ENCODE measurements at regions not wholly inside any gene's neighbourhood (a gene's known extent, or its start where the extent isn't known, plus 50 kb on each side); places are given as distances from the start of the nearest gene placed in this dataset.

- no peak for DNase-seq (ENCODE audit: low spot score)
These were observed 179.6 kb downstream of the LMO4 start for GRCh38 chr1:87508247-87508787.

DNA sequence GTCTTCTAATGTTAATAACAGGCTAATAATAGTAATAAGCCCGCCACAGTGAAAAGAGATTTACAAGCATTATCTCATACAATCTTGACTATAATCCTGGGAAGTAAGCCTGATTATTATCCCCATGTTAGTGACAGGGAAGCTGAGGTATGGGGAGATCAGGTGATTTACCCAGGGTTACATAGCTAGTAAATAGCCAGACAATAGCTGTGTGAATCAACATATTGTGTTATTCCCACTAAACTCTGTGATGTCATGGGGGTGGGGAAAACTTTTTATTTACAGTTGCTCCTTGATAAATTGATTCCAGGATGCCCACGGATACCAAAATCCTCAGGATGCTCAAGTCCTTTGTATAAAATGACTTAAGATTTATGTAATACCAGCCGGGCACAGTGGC lies 181.9 kb downstream of the LMO4 start:
- DNase-seq (ENCODE audit: low spot score), result no peak

DNA sequence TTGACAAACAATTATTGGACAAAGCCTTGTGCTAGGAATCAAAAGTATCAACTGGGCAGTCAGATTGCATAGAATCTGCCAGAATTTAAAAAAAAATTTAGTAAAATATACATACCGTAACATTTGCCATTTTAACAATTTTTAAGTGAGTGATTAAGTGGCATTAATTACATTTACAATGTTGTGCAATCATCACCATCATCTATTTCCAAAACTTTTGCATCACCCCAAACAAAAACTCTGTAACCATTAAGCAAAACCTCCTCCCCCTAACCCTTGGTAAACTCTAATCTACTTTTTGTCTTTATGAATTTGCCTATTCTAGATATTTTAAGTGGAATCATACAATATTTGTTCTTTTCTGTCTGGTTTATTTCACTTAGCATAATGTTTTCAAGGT lies 182.8 kb downstream of the LMO4 start:
- no peak for DNase-seq (ENCODE audit: low spot score)

GRCh38 chr1:87512431-87512830 lies 183.8 kb downstream of the LMO4 start:
- DNase-seq (ENCODE audit: low spot score), result no peak

- no peak for DNase-seq (ENCODE audit: low spot score)
These were observed 184.6 kb downstream of the LMO4 start for GRCh38 chr1:87513255-87513654.

- no peak for DNase-seq (ENCODE audit: low spot score)
These were observed 185.4 kb downstream of the LMO4 start for GRCh38 chr1:87513966-87514660.

DNA sequence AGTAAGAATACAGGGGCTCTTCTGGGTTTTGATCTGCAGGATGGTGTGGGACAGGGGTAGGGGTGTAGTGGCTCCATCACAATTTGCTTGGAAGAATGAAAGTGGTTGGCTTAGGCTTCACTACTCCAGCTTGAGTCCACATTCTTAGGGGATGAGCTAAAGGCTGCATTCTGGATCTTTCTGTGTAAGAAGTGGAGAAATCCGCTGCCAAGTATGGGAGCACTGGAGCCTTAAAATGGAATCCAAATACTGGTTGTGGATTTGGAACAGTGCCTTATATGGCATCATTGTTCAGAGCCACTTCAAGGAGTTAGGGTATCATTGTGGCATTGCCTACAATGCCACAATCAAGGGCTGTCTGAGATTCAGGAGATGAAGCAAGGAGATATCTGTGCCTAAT lies 187.1 kb downstream of the LMO4 start:
- no peak for DNase-seq (ENCODE audit: low spot score)

DNA sequence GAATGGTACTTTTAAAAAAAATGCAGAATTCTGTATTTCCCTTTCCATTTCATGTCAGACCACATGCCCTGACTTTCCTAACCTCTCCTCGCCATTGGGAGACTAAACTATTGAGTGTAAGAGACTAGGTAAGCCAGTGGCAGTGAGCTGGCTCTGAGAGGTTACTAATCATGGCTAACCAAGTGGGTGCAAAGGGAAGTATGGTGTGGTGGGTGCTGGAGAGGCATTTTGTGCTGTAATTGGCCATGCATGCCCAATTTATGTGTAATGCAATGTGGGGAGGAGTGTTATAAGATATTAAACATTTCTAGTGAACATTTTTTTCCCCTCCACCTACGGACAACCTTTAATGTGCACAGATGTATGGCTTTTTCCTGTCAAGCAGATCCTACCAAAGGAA lies 190.1 kb downstream of the LMO4 start:
- DNase-seq (ENCODE audit: low spot score), result no peak

GRCh38 chr1:87521452-87521851 lies 192.8 kb downstream of the LMO4 start:
- no peak for DNase-seq (ENCODE audit: low spot score)

DNA sequence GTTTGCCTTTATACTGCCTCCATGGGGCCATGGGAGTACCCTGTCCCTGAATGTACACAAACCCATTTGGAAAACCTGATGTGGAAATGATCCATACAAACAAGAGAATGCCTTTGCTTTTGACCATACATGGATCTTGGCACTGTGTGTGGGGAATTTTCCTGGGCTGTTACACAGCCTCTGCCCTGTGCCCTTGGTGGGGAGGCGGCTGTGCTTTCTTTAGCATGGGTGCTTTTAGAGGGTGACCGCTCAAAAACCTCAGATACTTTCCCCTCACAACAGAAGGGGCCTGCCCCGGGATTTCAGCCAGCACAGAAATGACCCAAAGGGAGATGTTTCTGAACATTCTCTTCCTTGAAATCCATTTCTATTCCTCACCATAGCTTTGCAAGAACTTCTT lies 194.8 kb downstream of the LMO4 start:
- no peak for DNase-seq (ENCODE audit: low spot score)

- no peak for DNase-seq (ENCODE audit: low spot score)
These were observed 195.5 kb downstream of the LMO4 start for GRCh38 chr1:87524021-87524754.

DNA sequence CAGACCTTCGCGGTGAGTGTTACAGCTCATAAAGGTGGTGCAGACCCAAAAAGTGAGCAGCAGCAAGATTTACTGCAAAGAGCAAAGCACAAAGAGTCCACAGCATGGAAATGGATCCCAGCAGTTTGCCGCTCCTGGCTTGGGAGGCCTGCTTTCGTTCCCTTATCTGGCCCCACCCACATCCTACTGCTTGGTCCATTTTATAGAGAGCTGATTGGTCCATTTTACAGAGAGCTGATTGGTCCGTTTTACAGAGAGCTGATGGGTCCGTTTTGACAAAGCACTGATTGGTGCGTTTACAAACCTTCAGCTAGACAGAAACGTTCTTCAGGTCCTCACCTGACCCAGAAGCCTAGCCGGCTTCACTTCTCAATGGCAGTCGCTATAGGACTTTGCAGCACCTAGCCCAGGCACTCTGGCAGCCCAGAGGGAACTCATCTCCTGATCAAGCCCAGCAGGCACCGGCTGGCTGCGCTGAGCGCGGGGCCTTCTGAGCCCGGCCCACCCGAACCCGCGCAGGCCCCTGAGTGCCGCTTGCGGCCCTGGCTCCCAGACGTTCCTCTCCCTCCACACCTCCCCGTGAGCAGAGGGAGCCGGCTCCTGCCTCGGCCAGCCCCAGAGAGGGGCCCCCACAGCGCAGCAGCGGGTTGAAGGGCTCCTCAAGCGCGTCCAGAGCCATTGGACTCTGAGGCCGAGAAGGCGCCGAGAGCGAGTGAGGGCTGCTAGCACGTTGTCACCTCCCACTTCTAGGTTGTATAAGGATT lies 200.3 kb downstream of the LMO4 start:
- DNase-seq (ENCODE audit: low spot score), result no peak

DNA sequence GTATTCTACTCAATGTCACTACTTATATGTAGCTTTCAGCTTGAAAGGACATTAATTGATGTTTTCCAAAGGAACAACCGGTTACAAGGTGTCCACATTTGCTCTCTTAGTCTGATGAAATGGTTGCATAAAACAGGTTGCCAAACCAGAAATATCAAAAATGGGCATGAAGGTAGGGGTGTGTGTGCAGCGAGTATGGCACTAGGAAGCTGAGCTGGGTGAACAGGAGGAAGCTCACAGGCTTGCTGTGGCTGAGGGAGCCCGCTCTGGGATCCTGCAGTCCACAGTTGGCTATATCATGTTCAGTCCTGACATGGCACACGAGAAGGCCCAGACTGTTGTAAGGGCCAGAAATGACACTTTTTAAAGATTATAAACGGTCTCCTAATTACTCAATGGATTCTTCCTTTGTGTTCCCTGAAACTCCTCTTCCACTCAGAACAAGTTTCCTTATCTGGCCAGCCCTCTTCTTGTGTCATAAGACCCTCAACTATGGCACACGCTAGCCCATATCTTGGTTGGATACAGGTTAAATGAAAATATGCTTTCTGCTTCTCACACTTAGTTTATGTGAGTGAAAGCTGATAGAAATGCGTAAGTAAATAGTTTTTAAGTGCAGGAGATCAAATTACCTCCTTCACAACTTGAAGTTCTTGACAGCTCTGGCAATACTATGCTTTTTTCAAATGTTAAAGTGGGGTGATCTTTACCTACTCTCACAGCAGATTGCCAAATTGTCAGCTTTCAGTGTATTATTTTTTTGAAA lies 201.5 kb downstream of the LMO4 start:
- no peak for DNase-seq (ENCODE audit: low spot score)

DNA sequence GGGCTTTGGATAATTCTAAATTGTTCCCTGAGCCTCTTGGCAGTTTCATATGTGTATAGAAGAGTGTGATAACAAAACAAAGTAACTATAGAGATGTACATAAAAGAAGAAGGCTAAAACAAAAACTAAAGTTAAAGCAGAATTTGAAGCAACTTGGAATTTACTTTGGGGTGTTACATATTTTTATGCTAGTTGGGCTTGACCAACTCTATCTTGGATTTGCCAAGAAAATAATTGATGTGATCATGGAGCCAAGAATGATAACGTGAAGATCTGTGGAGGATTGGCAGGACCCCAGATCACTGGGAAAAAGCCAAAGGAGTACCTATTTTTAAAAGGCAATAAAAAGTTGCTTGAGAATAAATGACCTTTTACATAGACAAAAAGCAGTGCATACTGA lies 206.9 kb downstream of the LMO4 start:
- no peak for DNase-seq (ENCODE audit: low spot score)

DNA sequence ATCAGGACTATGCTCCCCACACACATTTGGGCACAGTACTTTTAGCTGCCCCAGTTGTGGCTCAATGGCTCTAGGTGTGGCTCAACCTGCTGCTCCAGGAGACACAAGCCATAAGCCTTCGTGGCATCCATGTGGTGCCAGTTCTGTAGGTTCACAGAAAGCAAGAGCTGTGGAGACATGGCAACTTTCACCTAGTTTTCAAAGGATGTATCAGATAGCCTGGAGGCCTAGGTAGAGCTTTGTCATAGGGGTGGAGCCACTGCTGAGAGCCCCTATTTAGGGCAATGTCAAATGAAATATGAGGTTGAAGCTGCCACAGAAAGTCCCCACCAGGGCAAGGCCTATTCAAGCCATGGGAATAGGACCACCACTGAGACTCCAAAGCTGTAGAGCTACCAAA lies 210.5 kb downstream of the LMO4 start:
- no peak for DNase-seq (ENCODE audit: low spot score)

DNA sequence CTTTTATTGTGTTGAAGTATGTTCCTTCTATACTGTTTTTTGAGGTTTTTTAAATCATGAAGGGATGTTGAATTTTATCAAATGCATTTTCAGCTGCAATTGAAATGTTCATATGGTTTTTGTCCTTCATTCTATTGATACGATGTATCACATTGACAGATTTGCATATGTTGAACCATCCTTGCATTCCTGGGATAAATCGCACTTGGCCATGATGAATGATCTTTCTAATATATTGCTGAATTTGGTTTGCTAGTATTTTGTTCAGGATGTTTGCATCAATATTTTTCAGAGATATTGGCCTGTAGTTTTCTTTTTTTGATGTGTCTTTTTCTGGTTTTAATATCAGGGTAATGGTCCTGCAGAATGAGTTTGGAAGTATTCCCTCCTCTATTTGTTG lies 214.0 kb downstream of the LMO4 start:
- no peak for DNase-seq (ENCODE audit: low spot score)

GRCh38 chr1:87549738-87550137 lies 221.1 kb downstream of the LMO4 start:
- DNase-seq (ENCODE audit: low spot score), result no peak

- no peak for DNase-seq (ENCODE audit: low spot score)
These were observed 224.8 kb downstream of the LMO4 start for GRCh38 chr1:87553511-87553910.

GRCh38 chr1:87555366-87555765 lies 226.7 kb downstream of the LMO4 start:
- DNase-seq (ENCODE audit: low spot score), result no peak

GRCh38 chr1:87556326-87556725 lies 227.6 kb downstream of the LMO4 start:
- DNase-seq (ENCODE audit: low spot score), result no peak

GRCh38 chr1:87558921-87559320 lies 230.2 kb downstream of the LMO4 start:
- no peak for DNase-seq (ENCODE audit: low spot score)

- DNase-seq (ENCODE audit: low spot score), result no peak
These were observed 231.5 kb downstream of the LMO4 start for GRCh38 chr1:87560137-87560536.
